ENCODE measurements at regions not wholly inside any gene's neighbourhood (a gene's known extent, or its start where the extent isn't known, plus 50 kb on each side); places are given as distances from the start of the nearest gene placed in this dataset.

GRCh38 chr6:21744331-21744730, 150.8 kb downstream of the SOX4 start:
- TF ChIP-seq EGR1 (IDR thresholded peaks at IDR 0.05) (no peak), CREB1 (IDR thresholded peaks at IDR 0.05; ENCODE audit: low read depth) (no peak), RAD21 (IDR thresholded peaks at IDR 0.05; ENCODE audit: low read depth) (no peak), TAF1 (IDR thresholded peaks at IDR 0.05; ENCODE audit: low read depth) (no peak), EP300 (IDR thresholded peaks at IDR 0.05; ENCODE audit: borderline replicate concordance) (no peak), CEBPB (IDR thresholded peaks at IDR 0.05) (no peak), YY1 (IDR thresholded peaks at IDR 0.05; ENCODE audit: low read depth) (no peak), ZBTB7A (IDR thresholded peaks at IDR 0.05; ENCODE audit: low read depth) (no peak)
- TF ChIP-seq, protein P1, sequence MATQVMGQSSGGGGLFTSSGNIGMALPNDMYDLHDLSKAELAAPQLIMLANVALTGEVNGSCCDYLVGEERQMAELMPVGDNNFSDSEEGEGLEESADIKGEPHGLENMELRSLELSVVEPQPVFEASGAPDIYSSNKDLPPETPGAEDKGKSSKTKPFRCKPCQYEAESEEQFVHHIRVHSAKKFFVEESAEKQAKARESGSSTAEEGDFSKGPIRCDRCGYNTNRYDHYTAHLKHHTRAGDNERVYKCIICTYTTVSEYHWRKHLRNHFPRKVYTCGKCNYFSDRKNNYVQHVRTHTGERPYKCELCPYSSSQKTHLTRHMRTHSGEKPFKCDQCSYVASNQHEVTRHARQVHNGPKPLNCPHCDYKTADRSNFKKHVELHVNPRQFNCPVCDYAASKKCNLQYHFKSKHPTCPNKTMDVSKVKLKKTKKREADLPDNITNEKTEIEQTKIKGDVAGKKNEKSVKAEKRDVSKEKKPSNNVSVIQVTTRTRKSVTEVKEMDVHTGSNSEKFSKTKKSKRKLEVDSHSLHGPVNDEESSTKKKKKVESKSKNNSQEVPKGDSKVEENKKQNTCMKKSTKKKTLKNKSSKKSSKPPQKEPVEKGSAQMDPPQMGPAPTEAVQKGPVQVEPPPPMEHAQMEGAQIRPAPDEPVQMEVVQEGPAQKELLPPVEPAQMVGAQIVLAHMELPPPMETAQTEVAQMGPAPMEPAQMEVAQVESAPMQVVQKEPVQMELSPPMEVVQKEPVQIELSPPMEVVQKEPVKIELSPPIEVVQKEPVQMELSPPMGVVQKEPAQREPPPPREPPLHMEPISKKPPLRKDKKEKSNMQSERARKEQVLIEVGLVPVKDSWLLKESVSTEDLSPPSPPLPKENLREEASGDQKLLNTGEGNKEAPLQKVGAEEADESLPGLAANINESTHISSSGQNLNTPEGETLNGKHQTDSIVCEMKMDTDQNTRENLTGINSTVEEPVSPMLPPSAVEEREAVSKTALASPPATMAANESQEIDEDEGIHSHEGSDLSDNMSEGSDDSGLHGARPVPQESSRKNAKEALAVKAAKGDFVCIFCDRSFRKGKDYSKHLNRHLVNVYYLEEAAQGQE (IDR thresholded peaks at IDR 0.05; ENCODE audit: low read depth), result no peak
- TF ChIP-seq, protein P2, sequence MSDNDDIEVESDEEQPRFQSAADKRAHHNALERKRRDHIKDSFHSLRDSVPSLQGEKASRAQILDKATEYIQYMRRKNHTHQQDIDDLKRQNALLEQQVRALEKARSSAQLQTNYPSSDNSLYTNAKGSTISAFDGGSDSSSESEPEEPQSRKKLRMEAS (IDR thresholded peaks at IDR 0.05), result no peak
